ENCODE measurements at regions not wholly inside any gene's neighbourhood (a gene's known extent, or its start where the extent isn't known, plus 50 kb on each side); places are given as distances from the start of the nearest gene placed in this dataset.

GRCh38 chr14:44154446-44154845 is 352.6 kb downstream of the FSCB start:
- Histone ChIP-seq H3K27me3 (no peaks in the 10 kb centered on the region), H3K4me1 (no peaks in the 10 kb centered on the region), H3K27ac (no peak overlapping the region), H3K9me3 (no peaks in the 10 kb centered on the region), H3K4me3 (no peak overlapping the region), H3K36me3 (no peaks in the 10 kb centered on the region)
- DNase-seq: no peak
- no peak for TF ChIP-seq POLR2A (IDR thresholded peaks at IDR 0.05)
- TF ChIP-seq, protein P1, sequence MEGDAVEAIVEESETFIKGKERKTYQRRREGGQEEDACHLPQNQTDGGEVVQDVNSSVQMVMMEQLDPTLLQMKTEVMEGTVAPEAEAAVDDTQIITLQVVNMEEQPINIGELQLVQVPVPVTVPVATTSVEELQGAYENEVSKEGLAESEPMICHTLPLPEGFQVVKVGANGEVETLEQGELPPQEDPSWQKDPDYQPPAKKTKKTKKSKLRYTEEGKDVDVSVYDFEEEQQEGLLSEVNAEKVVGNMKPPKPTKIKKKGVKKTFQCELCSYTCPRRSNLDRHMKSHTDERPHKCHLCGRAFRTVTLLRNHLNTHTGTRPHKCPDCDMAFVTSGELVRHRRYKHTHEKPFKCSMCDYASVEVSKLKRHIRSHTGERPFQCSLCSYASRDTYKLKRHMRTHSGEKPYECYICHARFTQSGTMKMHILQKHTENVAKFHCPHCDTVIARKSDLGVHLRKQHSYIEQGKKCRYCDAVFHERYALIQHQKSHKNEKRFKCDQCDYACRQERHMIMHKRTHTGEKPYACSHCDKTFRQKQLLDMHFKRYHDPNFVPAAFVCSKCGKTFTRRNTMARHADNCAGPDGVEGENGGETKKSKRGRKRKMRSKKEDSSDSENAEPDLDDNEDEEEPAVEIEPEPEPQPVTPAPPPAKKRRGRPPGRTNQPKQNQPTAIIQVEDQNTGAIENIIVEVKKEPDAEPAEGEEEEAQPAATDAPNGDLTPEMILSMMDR (IDR thresholded peaks at IDR 0.05): no peak

DNA sequence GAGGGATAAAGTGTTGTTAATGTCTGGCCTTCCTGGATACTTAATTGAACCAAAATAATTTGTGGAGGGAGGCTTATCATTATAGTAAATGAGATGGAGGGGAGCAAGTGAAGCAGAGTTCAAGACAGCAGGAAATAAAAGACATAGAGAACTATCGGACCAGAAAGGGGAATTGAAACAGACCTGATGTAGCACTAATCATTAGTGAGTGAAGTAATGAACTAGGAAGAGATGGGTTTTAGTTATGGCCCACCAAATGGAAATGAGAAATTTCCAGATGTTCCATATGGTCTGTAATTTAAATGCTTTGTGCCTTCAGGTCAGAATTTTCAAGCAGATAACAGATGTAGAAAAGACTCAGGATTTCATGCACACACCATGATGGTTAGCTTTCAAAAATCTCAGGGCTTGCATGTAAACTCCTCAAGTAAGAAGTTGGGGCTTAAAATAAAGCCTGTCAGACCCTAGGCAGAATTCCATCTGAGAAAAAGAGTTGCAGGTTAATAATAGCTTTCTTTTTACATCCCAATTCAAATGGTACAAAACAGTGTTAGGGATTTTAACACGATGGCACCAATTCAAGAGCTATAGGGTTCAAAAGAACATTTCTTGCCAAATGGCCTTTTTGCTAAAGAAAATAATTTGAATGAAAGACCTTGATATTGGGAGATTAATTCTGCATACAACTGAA is 355.8 kb downstream of the FSCB start:
- no peaks in the 10 kb centered on the region for H3K27me3 ChIP-seq
- no peaks in the 10 kb centered on the region for H3K36me3 ChIP-seq
- H3K9me3 ChIP-seq: no peaks in the 10 kb centered on the region
- no peak for DNase-seq
- no peaks in the 10 kb centered on the region for H3K4me1 ChIP-seq
- no peak overlapping the region for H3K27ac ChIP-seq
- H3K4me3 ChIP-seq: no peak overlapping the region
- no peak for TF ChIP-seq POLR2A (IDR thresholded peaks at IDR 0.05)
- TF ChIP-seq, protein P1 (IDR thresholded peaks at IDR 0.05): no peak

DNA sequence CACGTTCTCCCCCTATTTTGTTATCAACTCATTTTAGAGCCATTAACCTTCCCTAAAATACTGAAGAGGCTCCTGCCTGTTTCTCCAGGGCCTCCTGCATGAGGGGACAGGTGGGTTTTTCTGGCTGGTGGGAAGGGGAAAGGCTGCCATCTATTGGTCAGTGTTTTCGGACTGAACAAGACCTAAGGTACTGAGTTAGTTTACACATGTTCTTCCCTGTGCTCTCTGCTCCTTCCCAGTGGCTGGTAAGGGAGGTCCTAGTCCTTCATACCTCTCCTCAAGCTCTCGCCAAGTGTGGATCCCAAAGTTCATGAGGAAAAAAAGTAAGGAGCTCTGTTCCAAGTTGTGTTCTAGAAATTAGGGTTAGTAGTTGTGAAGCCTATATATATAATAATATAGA is 357.5 kb downstream of the FSCB start:
- Histone ChIP-seq H3K4me3 (no peak overlapping the region), H3K27me3 (no peaks in the 10 kb centered on the region), H3K27ac (no peak overlapping the region), H3K4me1 (no peaks in the 10 kb centered on the region), H3K36me3 (no peaks in the 10 kb centered on the region), H3K9me3 (no peaks in the 10 kb centered on the region)
- DNase-seq: no peak
- no peak for TF ChIP-seq POLR2A (IDR thresholded peaks at IDR 0.05)
- TF ChIP-seq, protein P1 (IDR thresholded peaks at IDR 0.05): peak in 3 of 6 experiments; percentile 25 to 32 (median 32)

GRCh38 chr14:44142006-44142405 is 365.1 kb downstream of the FSCB start:
- DNase-seq: no peak
- no peak overlapping the region for H3K27ac ChIP-seq
- TF ChIP-seq, protein P1 (IDR thresholded peaks at IDR 0.05): no peak
- no peak for TF ChIP-seq POLR2A (IDR thresholded peaks at IDR 0.05)
- no peaks in the 10 kb centered on the region for H3K27me3 ChIP-seq
- H3K36me3 ChIP-seq: no peaks in the 10 kb centered on the region
- no peak overlapping the region for H3K4me3 ChIP-seq
- H3K9me3 ChIP-seq: no peaks in the 10 kb centered on the region
- no peaks in the 10 kb centered on the region for H3K4me1 ChIP-seq

GRCh38 chr14:44135972-44136371 is 371.1 kb downstream of the FSCB start:
- no peaks in the 10 kb centered on the region for H3K4me1 ChIP-seq
- TF ChIP-seq POLR2A (IDR thresholded peaks at IDR 0.05): no peak
- TF ChIP-seq, protein P1 (IDR thresholded peaks at IDR 0.05): no peak
- no peaks in the 10 kb centered on the region for H3K36me3 ChIP-seq

More at GRCh38 chr14:44135972-44136371, 371.1 kb downstream of the FSCB start:
- Histone ChIP-seq H3K9me3 (no peaks in the 10 kb centered on the region), H3K27me3 (no peaks in the 10 kb centered on the region), H3K4me3 (no peak overlapping the region), H3K27ac (no peak overlapping the region)
- DNase-seq: no peak
